SK-N-SH treated with all-trans-retinoic acid at 6 μM for 48 hours (cell line): ENCODE measurements at regions not wholly inside any gene's neighbourhood (a gene's known extent, or its start where the extent isn't known, plus 50 kb on each side); places are given as distances from the start of the nearest gene placed in this dataset.
A peak's percentile ranks its signal among the peaks of the same experiment; 100 is the strongest.

Source experiments
- ATAC-seq: fragments of 200-7000 bp; cut with Tn5 transposase; 3 replicates; pipeline ENCODE4 v1.9.1; 2020; ENCODE audit warnings: mild to moderate bottlenecking, moderate library complexity
- BACH2 ChIP-seq: fragments of 250-450 bp; sonication (Bioruptor Pico); IDR thresholded peaks from 2 replicates; pipeline ENCODE4 v1.9.0; 2021; ENCODE audit warnings: mild to moderate bottlenecking, borderline replicate concordance
- CREB5 ChIP-seq: fragments of 250-450 bp; sonication (Bioruptor Pico); IDR thresholded peaks from 2 replicates; pipeline ENCODE4 v1.5.1; 2020; ENCODE audit warnings: low read depth, mild to moderate bottlenecking, moderate library complexity
- CSDC2 ChIP-seq: fragments of 250-450 bp; sonication (Bioruptor Pico); IDR thresholded peaks from 2 replicates; pipeline ENCODE4 v1.5.0; 2020; ENCODE audit warnings: mild to moderate bottlenecking, moderate library complexity
- CSRNP3 ChIP-seq: fragments of 250-450 bp; sonication (Bioruptor Pico); IDR thresholded peaks from 2 replicates; pipeline ENCODE4 v1.5.1; 2021; ENCODE audit warnings: mild to moderate bottlenecking, moderate library complexity
- GLIS3 ChIP-seq: fragments of 250-450 bp; sonication (Bioruptor Pico); IDR thresholded peaks from 2 replicates; pipeline ENCODE4 v1.5.0; 2020; ENCODE audit warnings: mild to moderate bottlenecking, moderate library complexity
- ISL1 ChIP-seq: fragments of 250-450 bp; sonication (Bioruptor Pico); IDR thresholded peaks from 2 replicates; pipeline ENCODE4 v2.1.2; 2022; ENCODE audit warnings: mild to moderate bottlenecking, moderate library complexity
- OSR1 ChIP-seq: fragments of 250-450 bp; sonication (Bioruptor Pico); IDR thresholded peaks from 2 replicates; pipeline ENCODE4 v1.8.0; 2022; ENCODE audit warnings: moderate library complexity, mild to moderate bottlenecking, inconsistent platforms
- PPARA ChIP-seq: fragments of 250-450 bp; sonication (Bioruptor Pico); IDR thresholded peaks from 2 replicates; pipeline ENCODE4 v1.5.0; 2020; ENCODE audit warnings: mild to moderate bottlenecking, borderline replicate concordance
- RARB ChIP-seq: fragments of 250-450 bp; sonication (Bioruptor Pico); IDR thresholded peaks from 2 replicates; pipeline ENCODE4 v1.8.0; 2021; ENCODE audit warnings: mild to moderate bottlenecking, moderate library complexity
- SNAI2 ChIP-seq: fragments of 250-450 bp; sonication (Bioruptor Pico); IDR thresholded peaks from 2 replicates; pipeline ENCODE4 v1.5.0; 2020; ENCODE audit warnings: mild to moderate bottlenecking, moderate library complexity
- TCF4 ChIP-seq: fragments of 250-450 bp; sonication (Bioruptor Pico); IDR thresholded peaks from 2 replicates; pipeline ENCODE4 v1.8.0; 2021; ENCODE audit warnings: mild to moderate bottlenecking, moderate library complexity, borderline replicate concordance
- TOX ChIP-seq: fragments of 250-450 bp; sonication (Bioruptor Pico); IDR thresholded peaks from 2 replicates; pipeline ENCODE4 v1.8.0; 2021; ENCODE audit warnings: mild to moderate bottlenecking, moderate library complexity, borderline replicate concordance
- TSHZ2 ChIP-seq: fragments of 250-450 bp; sonication (Bioruptor Pico); IDR thresholded peaks from 2 replicates; pipeline ENCODE4 v1.5.0; 2020; ENCODE audit warnings: mild to moderate bottlenecking, moderate library complexity
- ZC3H10 ChIP-seq: fragments of 250-450 bp; sonication (Bioruptor Pico); IDR thresholded peaks from 2 replicates; pipeline ENCODE4 v1.5.1; 2021; ENCODE audit warnings: mild to moderate bottlenecking, moderate library complexity
- ZFP3 ChIP-seq: fragments of 250-450 bp; sonication (Bioruptor Pico); IDR thresholded peaks from 2 replicates; pipeline ENCODE4 v1.5.0; 2020; ENCODE audit warnings: mild to moderate bottlenecking, moderate library complexity
- ZFP30 ChIP-seq: fragments of 450-650 bp; formaldehyde crosslinking; IDR thresholded peaks from 2 replicates; pipeline ENCODE4 v1.5.0; 2022; ENCODE audit warnings: mild to moderate bottlenecking, moderate library complexity
- ZNF70 ChIP-seq: fragments of 450-650 bp; formaldehyde crosslinking; IDR thresholded peaks from 2 replicates; pipeline ENCODE4 v1.5.0; 2020; ENCODE audit warnings: mild to moderate bottlenecking, moderate library complexity
- TF ChIP-seq, protein P1 (sequence below): fragments of 250-450 bp; sonication (Bioruptor Pico); IDR thresholded peaks from 2 replicates; pipeline ENCODE4 v1.8.0; 2021; ENCODE audit warnings: low read depth, mild to moderate bottlenecking, moderate library complexity, borderline replicate concordance

DNA sequence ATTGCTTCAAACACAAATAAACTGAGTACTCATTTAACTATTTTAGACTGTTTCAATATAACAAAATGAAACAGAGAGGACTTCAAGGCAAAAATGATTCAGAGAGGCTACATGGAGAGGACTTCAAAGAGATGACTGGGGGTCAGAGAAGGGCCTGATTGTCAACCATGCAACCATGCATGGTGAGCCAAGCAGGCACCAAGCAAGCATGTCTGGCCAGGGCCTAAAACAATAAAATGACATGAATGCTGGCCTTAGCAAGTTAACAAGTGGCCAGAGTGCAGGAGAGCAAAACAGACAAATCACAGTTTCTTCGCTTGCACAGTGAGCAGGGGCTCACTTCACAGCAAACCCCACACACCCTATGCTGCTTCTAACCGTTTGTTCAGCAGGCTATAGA is 356.5 kb upstream of the MTPN start (continued):
- no peak for TF ChIP-seq CSRNP3
- no peak for TF ChIP-seq ZFP30 (CRISPR knock-in tag)
- no peak for TF ChIP-seq OSR1 (CRISPR knock-in tag)

GRCh38 chr7:136326045-136326609 is 349.0 kb upstream of the MTPN start:
- TF ChIP-seq ISL1 (CRISPR knock-in tag) (peak; percentile 94), OSR1 (CRISPR knock-in tag) (no peak), TCF4 (CRISPR knock-in tag) (peak; percentile 83), CSDC2 (no peak), SNAI2 (CRISPR knock-in tag) (no peak), TSHZ2 (CRISPR knock-in tag) (peak; percentile 54), GLIS3 (peak; percentile 11; the same call in 1 of the 2 replicates), CREB5 (CRISPR knock-in tag) (peak; percentile 67; the same call in 1 of the 2 replicates), ZC3H10 (0 out of 2 replicates have a peak, but pooled peaks have one; percentile 23)
- ATAC-seq = no peak

DNA sequence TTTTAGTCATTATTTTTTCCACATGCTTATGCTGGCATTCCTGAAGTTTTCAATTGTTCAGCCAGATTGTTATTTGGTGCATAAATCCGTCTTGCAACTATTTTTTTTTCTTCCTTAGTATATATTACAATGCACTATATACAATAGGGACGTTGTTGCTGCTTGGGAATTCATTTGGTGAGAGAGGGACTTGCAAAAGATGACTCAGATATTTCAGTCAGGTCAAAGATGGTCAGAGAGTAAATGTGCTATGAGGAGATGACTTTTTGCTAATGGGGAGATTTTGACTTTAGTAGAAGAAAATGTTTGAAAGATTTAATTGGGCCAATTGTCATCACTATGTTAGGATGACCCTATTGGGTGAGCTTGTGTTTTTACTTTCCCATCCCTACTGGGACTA is 348.4 kb upstream of the MTPN start:
- TF ChIP-seq ZFP3 = no peak
- TF ChIP-seq TOX = no peak
- TF ChIP-seq RARB (CRISPR knock-in tag) = no peak
- no peak for TF ChIP-seq BACH2
- no peak for TF ChIP-seq GLIS3
- TF ChIP-seq SNAI2 (CRISPR knock-in tag) = no peak
- TF ChIP-seq ZFP30 (CRISPR knock-in tag) = no peak
- no peak for TF ChIP-seq CSRNP3
- TF ChIP-seq, protein P1, sequence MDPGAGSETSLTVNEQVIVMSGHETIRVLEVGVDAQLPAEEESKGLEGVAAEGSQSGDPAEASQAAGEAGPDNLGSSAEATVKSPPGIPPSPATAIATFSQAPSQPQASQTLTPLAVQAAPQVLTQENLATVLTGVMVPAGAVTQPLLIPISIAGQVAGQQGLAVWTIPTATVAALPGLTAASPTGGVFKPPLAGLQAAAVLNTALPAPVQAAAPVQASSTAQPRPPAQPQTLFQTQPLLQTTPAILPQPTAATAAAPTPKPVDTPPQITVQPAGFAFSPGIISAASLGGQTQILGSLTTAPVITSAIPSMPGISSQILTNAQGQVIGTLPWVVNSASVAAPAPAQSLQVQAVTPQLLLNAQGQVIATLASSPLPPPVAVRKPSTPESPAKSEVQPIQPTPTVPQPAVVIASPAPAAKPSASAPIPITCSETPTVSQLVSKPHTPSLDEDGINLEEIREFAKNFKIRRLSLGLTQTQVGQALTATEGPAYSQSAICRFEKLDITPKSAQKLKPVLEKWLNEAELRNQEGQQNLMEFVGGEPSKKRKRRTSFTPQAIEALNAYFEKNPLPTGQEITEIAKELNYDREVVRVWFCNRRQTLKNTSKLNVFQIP = no peak
- no peak for TF ChIP-seq CSDC2
- no peak for TF ChIP-seq PPARA (CRISPR knock-in tag)
- no peak for TF ChIP-seq ZNF70 (CRISPR knock-in tag)
- TF ChIP-seq ZC3H10 = no peak
- TF ChIP-seq, all 23 proteins: peak for 0
- no peak for ATAC-seq

GRCh38 chr7:136325027-136325426 is 347.9 kb upstream of the MTPN start:
- TF ChIP-seq GLIS3 = no peak
- no peak for TF ChIP-seq PPARA (CRISPR knock-in tag)
- no peak for ATAC-seq

DNA sequence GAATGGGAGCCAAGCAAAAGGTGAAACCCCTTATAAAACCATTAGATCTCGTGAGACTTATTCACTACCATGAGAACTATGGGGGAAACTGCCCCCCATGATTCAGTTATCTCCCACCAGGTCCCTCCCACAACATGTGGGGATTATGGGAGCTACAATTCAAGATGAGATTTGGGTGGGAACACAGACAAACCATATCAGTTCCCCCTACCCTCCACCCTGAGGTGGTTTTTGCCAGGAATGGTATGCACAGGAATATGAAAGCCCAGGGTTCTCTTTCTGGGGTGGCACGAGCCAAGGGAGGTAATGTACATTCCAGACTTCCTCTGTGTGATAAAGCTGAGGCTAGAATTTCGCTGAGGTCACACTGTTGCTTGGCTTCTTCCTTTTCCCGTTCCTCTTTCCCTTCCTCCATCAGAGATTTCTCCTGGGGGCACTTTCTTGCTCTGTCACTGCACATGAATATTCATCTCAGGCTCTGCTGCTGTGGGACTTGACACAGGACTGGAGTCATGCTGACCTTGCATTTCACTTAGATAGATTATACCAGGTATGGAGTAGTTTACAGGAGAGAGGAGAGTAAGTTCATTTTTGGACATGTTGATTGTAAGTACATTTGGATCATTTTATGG is 347.0 kb upstream of the MTPN start:
- TF ChIP-seq CSRNP3 = no peak
- TF ChIP-seq, protein P1 = no peak
- no peak for TF ChIP-seq GLIS3
- TF ChIP-seq ZFP3 = no peak
- no peak for TF ChIP-seq PPARA (CRISPR knock-in tag)
- no peak for ATAC-seq
